Activated CD4-positive, alpha-beta T cell treated with anti-CD3 and anti-CD28 coated beads, Interleukin-10, Interleukin-2, amounts not matched to agents 100 ng/mL and 50 ng/mL, durations not matched to agents 16 hours and 8 hours (primary cell): ENCODE measurements at regions not wholly inside any gene's neighbourhood (a gene's known extent, or its start where the extent isn't known, plus 50 kb on each side); places are given as distances from the start of the nearest gene placed in this dataset.

Experiments
- DNase-seq: peaks from one replicate; pipeline ENCODE4 v3.0.0-alpha.2; 2020

DNA sequence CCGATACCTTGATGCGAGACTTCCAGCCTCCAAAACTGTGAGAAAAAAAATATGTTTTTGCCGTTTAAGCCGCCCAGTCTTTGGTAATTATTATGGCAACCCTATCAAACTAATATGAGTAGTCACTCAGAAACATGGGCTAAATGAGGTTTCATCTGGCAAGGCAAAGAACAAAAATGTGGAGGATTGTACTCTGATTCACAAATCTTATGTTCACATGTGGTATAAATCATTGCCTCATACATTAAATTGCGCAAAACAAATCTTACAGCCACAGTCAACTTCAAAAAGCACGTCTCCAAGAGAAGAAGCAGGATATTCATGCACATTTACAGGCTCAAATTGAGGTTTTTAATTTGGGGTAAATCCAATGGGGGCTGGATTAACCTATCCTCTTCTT lies 1435.4 kb upstream of the LRRTM1 start:
- DNase-seq, result no peak

- no peak for DNase-seq
Observed at GRCh38 chr2:81734981-81735380, 1430.4 kb upstream of the LRRTM1 start.

- no peak for DNase-seq
Observed at GRCh38 chr2:81714817-81715216, 1410.3 kb upstream of the LRRTM1 start.

GRCh38 chr2:81706856-81707255 lies 1402.3 kb upstream of the LRRTM1 start:
- no peak for DNase-seq

DNA sequence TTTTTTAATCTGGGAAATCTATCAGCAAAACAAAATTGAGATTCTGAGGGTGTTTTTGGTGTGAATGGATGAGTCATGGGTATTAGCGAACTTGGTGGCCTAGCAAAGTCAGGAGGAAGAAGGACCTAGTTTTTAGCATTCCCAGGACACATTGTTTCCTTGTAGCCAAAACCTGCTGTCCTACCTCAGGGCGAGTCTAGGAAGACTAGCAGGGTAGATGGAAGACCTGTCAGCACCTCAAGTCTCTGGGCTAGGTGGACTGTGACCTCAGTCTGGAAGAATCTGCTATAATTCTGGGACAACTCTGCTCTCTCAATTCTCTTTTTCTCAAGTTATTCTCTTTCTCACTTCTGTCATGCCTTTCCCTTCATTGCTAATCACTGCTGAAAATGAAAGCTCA lies 1399.3 kb upstream of the LRRTM1 start:
- DNase-seq, result no peak

- DNase-seq, result no peak
Observed at GRCh38 chr2:81692566-81692965, 1388.0 kb upstream of the LRRTM1 start.

- no peak for DNase-seq
Observed at GRCh38 chr2:81675641-81676040, 1371.1 kb upstream of the LRRTM1 start.

DNA sequence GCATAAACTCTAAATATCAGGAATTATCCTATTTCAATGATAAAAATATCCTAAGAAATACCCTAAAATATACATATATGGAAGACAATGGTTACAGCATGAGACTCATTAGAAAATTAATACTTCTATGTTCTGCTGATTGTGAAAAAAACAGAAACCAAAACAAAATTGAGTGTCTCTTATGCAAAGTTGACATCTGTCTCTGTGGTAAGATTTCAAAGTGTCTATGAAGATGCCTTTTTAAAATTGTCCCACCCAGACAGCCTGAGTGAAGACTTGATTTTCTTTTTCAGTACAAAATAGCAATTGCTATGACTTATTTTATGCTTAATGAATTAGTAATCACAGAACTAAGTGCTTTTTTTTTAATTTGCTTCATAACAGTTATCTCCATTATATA lies 1368.4 kb upstream of the LRRTM1 start:
- no peak for DNase-seq

GRCh38 chr2:81672516-81672915 lies 1368.0 kb upstream of the LRRTM1 start:
- no peak for DNase-seq

GRCh38 chr2:81670885-81671284 lies 1366.3 kb upstream of the LRRTM1 start:
- no peak for DNase-seq

DNA sequence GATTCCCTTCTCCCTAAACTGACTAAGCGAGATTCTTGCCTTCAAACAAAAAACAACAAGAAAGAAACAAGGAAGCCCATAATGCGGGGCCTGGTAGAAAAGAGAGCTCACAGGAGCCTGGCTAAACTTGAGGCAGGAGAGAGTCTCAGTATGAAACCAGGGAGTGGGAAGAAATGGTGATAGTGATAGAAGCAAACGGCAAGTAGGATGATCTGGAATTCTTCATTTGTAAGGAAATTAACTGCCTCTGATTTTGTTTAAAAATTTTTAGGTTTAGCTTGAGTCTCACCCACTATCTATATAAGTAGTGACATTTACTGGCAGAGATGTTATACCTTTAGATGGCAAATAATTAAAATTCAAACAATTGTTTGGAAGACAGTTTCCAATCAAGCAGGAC lies 1356.5 kb upstream of the LRRTM1 start:
- no peak for DNase-seq

- peak; percentile 53 for DNase-seq
Observed at GRCh38 chr2:81658227-81658626, 1353.7 kb upstream of the LRRTM1 start.

GRCh38 chr2:81650048-81650971 lies 1345.8 kb upstream of the LRRTM1 start:
- DNase-seq, result no peak

DNA sequence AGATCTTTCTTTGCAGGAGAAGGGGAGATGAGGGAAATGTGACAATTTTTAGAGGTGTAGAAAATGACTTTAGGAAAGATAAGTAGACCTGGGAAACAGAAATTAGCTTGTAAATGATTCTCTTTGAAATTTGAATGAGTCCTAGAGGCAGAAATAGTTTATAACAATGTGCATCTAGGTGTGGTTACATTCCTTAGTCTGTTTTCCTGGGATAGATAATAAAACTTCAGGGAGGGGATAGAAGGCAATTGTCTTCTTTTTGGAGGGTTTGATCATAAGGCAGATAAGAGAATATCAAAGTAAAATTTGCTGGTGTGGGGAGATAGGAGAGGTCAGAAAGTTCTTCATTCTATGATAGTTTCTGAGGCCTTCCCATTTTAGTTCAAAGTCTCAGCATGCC lies 1344.3 kb upstream of the LRRTM1 start:
- DNase-seq, result no peak

DNA sequence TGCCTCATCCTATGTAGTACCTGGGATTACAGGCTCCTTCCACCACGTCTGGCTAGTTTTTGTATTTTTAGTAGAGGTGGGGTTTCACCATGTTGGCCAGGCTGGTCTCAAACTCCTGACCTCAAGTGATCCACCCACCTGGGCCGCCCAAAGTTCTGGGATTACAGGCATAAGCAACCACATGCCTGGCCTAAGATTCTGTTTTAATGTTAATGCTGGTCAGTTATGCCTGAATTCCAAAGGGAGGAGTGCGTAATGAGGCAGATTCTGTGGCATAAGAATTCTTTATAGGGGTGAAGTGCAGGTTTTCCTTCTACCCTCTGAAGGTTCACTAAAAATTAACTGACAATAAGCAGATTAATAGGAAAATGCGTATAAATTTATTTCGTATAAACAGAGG lies 1343.8 kb upstream of the LRRTM1 start:
- DNase-seq, result no peak

DNA sequence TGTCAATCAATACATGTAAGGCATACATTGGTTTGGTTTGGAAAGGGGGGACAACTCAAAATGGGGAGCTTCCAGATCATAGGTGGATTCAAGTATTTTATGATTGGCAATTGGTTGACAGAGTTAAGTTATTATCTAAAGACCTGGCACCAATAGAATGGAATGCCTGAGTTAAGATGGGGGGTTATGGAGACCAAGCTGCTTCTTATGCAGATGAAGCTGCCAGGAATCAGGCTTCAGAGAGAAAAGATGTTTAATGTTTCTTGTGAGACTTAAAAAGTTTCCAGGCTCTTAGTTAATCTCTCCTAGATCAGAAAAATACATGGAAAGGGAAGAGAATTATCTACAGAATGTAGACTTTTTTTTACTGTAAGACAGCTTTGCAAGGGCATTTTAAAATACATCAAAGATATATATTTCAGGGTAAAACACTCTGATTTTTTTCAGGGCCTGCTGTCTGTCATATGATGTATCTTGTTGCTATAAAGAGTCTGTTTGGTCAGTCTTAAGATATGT lies 1343.2 kb upstream of the LRRTM1 start:
- DNase-seq, result no peak

- DNase-seq, result no peak
Observed at GRCh38 chr2:81645745-81646301, 1341.3 kb upstream of the LRRTM1 start.

GRCh38 chr2:81644189-81644588 lies 1339.6 kb upstream of the LRRTM1 start:
- DNase-seq, result no peak

GRCh38 chr2:81624825-81625224 lies 1320.3 kb upstream of the LRRTM1 start:
- no peak for DNase-seq

DNA sequence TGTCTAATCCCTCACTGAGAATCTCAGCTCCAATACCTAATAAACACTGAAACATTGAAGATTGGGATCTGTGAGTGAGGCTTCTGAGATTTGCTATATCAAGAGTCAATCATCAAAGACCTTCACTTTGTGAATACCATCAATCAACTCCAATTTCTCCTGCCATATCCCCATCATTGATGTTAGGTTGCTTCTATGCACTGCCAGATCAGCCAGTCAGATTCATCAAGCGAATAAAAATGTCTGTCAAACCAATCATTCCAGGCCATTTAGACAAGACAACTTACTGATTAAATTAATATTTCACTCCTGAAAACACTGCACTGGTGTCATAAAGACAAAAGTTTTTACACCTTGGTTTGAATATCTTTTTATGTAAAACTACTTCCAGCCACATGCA lies 1295.5 kb upstream of the LRRTM1 start:
- DNase-seq, result no peak

GRCh38 chr2:81598453-81598852 lies 1293.9 kb upstream of the LRRTM1 start:
- no peak for DNase-seq

DNA sequence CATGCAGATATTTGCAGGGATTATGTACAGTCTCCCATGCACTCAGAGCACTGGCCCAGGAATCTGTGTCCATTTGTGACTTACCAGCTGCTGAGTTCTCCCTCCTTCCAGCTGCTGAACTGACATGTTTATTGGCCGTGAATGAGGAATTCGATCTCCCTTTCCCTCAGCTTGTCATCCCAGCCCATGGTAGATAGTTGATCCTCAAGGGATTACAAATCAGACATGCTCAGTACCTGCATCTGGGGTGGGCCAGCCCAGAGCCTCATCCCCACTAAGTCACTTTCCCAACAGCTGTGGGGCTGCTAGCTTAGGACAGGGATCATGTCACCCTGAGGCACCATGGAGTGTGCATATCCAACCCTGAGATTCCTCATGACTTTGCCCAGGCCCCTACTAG lies 1284.9 kb upstream of the LRRTM1 start:
- no peak for DNase-seq

DNA sequence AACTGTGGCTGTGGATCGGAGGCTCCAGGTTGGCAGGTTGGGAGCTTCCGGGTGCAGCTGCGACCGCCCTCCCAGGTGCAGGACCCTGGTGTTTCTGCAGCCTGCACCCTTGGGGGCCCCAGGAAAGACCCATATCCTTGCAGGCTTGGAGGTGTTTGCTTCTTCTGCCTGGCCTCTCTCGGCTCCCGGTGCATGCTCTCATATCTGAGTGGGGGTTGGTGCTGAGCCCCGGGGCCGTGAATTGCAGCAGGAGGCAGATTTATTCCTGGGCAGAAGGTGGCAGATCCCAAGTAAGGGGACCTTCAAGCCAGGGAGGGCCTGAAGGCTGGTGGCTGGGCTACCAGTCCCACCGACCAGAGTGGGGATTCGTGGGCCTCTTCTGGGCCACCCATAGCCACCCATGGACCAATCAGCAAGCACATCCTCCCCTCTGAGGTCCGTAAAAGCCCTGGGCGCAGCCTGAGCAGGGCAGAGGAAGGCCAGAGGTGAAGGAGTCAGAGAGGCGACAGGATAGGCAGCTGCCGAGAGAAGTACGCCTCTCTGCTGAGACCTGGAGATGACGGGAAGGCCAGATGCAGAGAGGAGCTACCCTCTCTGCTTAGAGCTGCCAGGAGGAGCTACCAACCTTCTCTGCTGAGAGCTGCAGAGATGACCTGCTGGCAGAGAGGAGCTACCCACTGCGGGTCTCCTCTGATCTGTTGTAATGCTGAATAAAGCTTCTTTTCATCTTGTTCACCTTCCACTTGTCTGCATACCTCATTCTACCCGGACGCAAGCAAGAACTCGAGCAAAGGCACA lies 1279.0 kb upstream of the LRRTM1 start:
- DNase-seq, result no peak

GRCh38 chr2:81576713-81577112 lies 1272.2 kb upstream of the LRRTM1 start:
- no peak for DNase-seq
